ENCODE measurements at regions not wholly inside any gene's neighbourhood (a gene's known extent, or its start where the extent isn't known, plus 50 kb on each side); places are given as distances from the start of the nearest gene placed in this dataset.

DNA sequence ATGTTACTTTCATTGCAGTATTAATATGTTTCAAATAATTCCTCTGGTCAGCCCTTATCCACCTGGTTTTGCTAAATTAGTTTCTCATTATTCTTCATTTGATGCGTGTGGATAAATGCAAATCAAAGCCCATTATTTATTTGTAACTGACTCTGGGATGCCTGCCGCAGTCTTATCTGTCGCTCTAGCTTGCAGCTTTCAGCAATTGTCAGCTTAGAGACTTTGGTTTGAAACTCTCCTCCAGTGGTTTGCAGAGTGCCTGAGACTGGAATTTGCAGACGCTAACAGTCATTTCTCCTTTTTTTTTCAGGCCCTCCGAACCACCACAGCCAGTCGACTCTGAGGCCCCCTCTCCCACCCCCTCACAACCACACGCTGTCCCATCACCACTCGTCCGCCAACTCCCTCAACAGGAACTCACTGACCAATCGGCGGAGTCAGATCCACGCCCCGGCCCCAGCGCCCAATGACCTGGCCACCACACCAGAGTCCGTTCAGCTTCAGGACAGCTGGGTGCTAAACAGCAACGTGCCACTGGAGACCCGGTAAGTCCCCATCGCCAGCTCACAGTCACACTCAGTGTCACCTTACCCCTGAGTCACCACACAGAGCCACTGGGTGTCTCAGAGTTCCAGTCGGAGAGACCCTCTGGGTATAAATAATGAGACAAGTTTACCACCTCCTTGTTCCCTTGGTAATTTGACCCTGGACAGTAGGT, 339.0 kb upstream of the WWC1 start:
- H3K4me3 ChIP-seq (ENCODE audit: low read depth, low read length) = no peak overlapping the region
- DNase-seq (ENCODE audit: low read depth) = no peak
- TF ChIP-seq, protein P1, sequence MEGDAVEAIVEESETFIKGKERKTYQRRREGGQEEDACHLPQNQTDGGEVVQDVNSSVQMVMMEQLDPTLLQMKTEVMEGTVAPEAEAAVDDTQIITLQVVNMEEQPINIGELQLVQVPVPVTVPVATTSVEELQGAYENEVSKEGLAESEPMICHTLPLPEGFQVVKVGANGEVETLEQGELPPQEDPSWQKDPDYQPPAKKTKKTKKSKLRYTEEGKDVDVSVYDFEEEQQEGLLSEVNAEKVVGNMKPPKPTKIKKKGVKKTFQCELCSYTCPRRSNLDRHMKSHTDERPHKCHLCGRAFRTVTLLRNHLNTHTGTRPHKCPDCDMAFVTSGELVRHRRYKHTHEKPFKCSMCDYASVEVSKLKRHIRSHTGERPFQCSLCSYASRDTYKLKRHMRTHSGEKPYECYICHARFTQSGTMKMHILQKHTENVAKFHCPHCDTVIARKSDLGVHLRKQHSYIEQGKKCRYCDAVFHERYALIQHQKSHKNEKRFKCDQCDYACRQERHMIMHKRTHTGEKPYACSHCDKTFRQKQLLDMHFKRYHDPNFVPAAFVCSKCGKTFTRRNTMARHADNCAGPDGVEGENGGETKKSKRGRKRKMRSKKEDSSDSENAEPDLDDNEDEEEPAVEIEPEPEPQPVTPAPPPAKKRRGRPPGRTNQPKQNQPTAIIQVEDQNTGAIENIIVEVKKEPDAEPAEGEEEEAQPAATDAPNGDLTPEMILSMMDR (IDR thresholded peaks at IDR 0.05; ENCODE audit: low read depth, low read length, missing control alignments) = no peak

DNA sequence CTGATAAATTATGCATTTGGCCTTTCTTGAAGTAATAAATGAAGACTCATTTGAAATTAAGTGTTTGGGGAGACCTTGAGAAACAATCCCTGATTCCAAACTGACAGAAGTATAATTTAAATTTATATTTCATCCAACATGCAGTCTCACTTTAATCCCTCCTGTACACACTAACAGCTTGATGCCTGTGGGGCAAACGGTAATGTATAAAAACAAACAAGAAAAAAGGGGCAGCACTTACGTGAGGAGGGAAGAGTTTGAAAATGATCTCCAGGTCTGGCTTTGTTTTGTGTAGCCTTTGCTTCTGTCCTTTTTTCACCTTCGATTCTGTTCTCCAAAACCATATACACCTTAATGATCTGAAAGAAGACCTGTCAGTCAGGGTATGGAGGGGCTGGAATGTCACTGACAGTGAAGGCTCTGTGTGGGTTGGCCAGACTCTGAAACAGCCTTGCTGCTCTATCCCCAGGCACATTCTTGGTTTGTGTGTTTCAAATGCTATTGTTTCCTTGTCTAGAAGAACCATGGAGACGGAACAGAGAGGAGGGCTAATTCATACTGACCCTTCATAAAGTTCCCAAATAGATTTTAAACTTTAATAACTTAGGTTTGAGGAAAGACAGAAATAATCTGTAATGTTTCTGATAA, 338.2 kb upstream of the WWC1 start:
- TF ChIP-seq, protein P1 (IDR thresholded peaks at IDR 0.05; ENCODE audit: low read depth, low read length, missing control alignments) = no peak
- H3K4me3 ChIP-seq (ENCODE audit: low read depth, low read length) = no peak overlapping the region
- no peak for DNase-seq (ENCODE audit: low read depth)

DNA sequence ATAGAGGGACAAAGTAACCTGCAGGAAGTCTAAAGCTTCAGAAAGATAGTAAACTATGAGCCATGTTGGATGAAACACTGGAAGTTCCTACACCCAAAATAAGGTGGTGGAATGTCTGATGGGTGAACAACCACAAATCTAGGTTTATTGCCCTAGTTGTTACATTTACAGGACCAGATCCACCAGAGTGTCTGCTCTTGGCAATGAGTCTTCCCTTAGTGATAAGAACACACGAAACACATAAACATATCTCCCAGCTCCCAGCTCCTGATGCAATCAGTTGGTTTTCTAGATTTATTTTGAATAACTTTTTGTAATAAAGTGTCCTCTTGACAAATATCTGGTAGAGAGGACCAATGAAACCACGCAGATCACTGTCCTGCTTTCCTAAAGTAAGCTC, 329.7 kb upstream of the WWC1 start:
- no peak for DNase-seq (ENCODE audit: low read depth)
- TF ChIP-seq, protein P1 (IDR thresholded peaks at IDR 0.05; ENCODE audit: low read depth, low read length, missing control alignments) = no peak
- no peak overlapping the region for H3K4me3 ChIP-seq (ENCODE audit: low read depth, low read length)

DNA sequence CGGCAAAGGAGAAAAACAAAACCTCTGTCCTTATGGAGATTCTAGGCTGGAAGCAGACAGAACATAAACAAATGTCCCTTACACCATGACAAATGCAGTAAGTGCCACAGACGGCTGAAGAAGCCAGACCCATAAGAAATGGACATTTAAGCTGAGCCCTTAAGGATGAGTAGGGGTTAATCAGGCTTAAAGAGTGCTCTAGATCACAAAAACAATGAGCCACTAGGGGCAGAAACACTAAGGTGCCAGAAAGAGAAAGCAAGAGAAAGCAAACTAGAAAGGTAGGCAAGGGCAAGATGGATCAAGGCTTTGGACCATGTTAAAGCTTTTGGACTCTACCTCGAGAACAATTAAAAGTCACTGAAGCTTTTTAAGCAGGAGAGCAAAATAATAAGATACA, 326.9 kb upstream of the WWC1 start:
- TF ChIP-seq, protein P1 (IDR thresholded peaks at IDR 0.05; ENCODE audit: low read depth, low read length, missing control alignments) = peak; percentile 27
- no peak for DNase-seq (ENCODE audit: low read depth)
- no peak overlapping the region for H3K4me3 ChIP-seq (ENCODE audit: low read depth, low read length)

DNA sequence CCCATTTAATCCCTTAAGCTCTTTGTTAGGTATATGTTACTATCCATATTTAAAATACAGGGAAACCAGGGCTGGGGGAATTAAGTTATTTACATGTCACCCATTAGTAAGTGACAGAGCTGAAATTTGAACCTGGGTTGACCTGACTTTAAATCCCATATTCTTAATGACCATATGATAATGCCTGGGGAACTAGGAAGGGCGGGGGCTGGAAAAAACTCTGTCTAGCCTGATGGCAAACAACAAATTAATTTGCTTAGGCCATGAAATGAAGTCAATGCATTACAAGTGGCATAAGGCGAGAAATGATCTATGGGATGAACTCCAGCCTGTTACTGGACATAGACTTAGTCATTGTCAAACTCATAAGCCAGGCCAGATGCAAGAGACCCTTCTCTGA, 325.7 kb upstream of the WWC1 start:
- TF ChIP-seq, protein P1 (IDR thresholded peaks at IDR 0.05; ENCODE audit: low read depth, low read length, missing control alignments) = no peak
- DNase-seq (ENCODE audit: low read depth) = no peak

DNA sequence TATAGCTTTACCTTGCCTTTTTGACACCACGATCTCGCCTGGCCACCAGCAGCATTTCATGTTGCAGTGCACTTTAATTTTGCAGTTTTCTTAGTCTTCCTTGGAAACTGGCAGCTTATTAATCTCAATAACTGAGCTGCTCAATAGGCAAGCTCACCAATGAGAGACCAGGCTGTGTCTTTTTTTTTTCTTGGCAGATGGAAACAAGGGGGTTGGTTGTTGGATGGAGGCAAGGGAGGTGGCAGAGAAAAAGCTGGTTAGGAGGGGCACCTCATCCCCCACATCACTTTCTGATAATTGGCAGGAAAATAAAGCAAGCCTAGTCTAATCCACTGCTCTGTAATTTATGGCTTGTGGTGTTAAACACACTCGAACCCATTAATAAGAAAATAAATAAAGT, 324.5 kb upstream of the WWC1 start:
- TF ChIP-seq, protein P1 (IDR thresholded peaks at IDR 0.05; ENCODE audit: low read depth, low read length, missing control alignments) = no peak
- H3K4me3 ChIP-seq (ENCODE audit: low read depth, low read length) = no peak overlapping the region
- DNase-seq (ENCODE audit: low read depth) = no peak

More for the DNA sequence above, 325.7 kb upstream of the WWC1 start:
- H3K4me3 ChIP-seq (ENCODE audit: low read depth, low read length) = no peak overlapping the region

Measured in GM12864 (cell line).